ENCODE measurements at regions not wholly inside any gene's neighbourhood (a gene's known extent, or its start where the extent isn't known, plus 50 kb on each side); places are given as distances from the start of the nearest gene placed in this dataset.

GRCh38 chr13:37929308-37929707, 59.7 kb upstream of the TRPC4 start:
- no peaks in the 10 kb centered on the region for H3K4me1 ChIP-seq (ENCODE audit: insufficient read depth)
- H3K27ac ChIP-seq = no peak overlapping the region
- H3K27me3 ChIP-seq (replicated peaks; ENCODE audit: insufficient read depth) = no peaks in the 10 kb centered on the region
- TF ChIP-seq EZH2 (IDR thresholded peaks at IDR 0.05; ENCODE audit: insufficient read depth, poor library complexity, severe bottlenecking) (no peak), EZH2phosphoT487 (IDR thresholded peaks at IDR 0.05; ENCODE audit: insufficient read depth, low read depth) (no peak)
- no peak overlapping the region for H3K4me2 ChIP-seq (ENCODE audit: unreplicated experiment)
- no peaks in the 10 kb centered on the region for H3F3A ChIP-seq (ENCODE audit: insufficient read depth)
- no peak overlapping the region for H3K4me3 ChIP-seq
- H3K79me2 ChIP-seq (ENCODE audit: insufficient read depth) = no peaks in the 10 kb centered on the region
- in situ Hi-C loops (cut with MboI) = no loop called here
- H4K20me1 ChIP-seq (ENCODE audit: insufficient read depth) = no peaks in the 10 kb centered on the region
- H3K9ac ChIP-seq = no peak overlapping the region
- WGBS, 2 experiments (ENCODE audit: low coverage in 1 of 2, low lambda C conversion rate in 2 of 2, missing lambda C conversion rate in 2 of 2) = 81 to 92% methylated on average over 4 of the region's 4 CpGs
- no peaks in the 10 kb centered on the region for H3K9me2 ChIP-seq (ENCODE audit: insufficient read depth)
- DNase-seq = no peak
- no peaks in the 10 kb centered on the region for H3K9me3 ChIP-seq (ENCODE audit: low read depth)
- no peaks in the 10 kb centered on the region for H3K36me3 ChIP-seq (ENCODE audit: low read depth)
- H2AFZ ChIP-seq = no peak overlapping the region

- no peaks in the 10 kb centered on the region for H3K27me3 ChIP-seq (replicated peaks; ENCODE audit: insufficient read depth)
- no peaks in the 10 kb centered on the region for H4K20me1 ChIP-seq (ENCODE audit: insufficient read depth)
- H3K27ac ChIP-seq = no peak overlapping the region
- H3K4me1 ChIP-seq (ENCODE audit: insufficient read depth) = no peaks in the 10 kb centered on the region
- no peaks in the 10 kb centered on the region for H3K9me2 ChIP-seq (ENCODE audit: insufficient read depth)
- no peaks in the 10 kb centered on the region for H3F3A ChIP-seq (ENCODE audit: insufficient read depth)
- no peak overlapping the region for H3K4me2 ChIP-seq (ENCODE audit: unreplicated experiment)
- no peak overlapping the region for H3K4me3 ChIP-seq
- in situ Hi-C loops (cut with MboI) = no loop called here
- no peak for TF ChIP-seq EZH2phosphoT487 (IDR thresholded peaks at IDR 0.05; ENCODE audit: insufficient read depth, low read depth)
- no peak for TF ChIP-seq EZH2 (IDR thresholded peaks at IDR 0.05; ENCODE audit: insufficient read depth, poor library complexity, severe bottlenecking)
- H3K9me3 ChIP-seq (ENCODE audit: low read depth) = no peaks in the 10 kb centered on the region
- no peak overlapping the region for H3K9ac ChIP-seq
- no peak for DNase-seq
- no peaks in the 10 kb centered on the region for H3K79me2 ChIP-seq (ENCODE audit: insufficient read depth)
- 40 to 43% methylated on average over 4 of the region's 4 CpGs for WGBS, 2 experiments (ENCODE audit: low coverage in 1 of 2, low lambda C conversion rate in 2 of 2, missing lambda C conversion rate in 2 of 2)
- H3K36me3 ChIP-seq (ENCODE audit: low read depth) = no peaks in the 10 kb centered on the region
- H2AFZ ChIP-seq = no peak overlapping the region
Observed at GRCh38 chr13:37927561-37927960, 58.0 kb upstream of the TRPC4 start.

GRCh38 chr13:37925878-37926473, 56.4 kb upstream of the TRPC4 start:
- no peaks in the 10 kb centered on the region for H3K9me3 ChIP-seq (ENCODE audit: low read depth)
- H3K4me1 ChIP-seq (ENCODE audit: insufficient read depth) = no peaks in the 10 kb centered on the region
- H3K36me3 ChIP-seq (ENCODE audit: low read depth) = no peaks in the 10 kb centered on the region
- H3K4me3 ChIP-seq = no peak overlapping the region
- H3K79me2 ChIP-seq (ENCODE audit: insufficient read depth) = no peaks in the 10 kb centered on the region
- TF ChIP-seq EZH2phosphoT487 (IDR thresholded peaks at IDR 0.05; ENCODE audit: insufficient read depth, low read depth) (no peak), EZH2 (IDR thresholded peaks at IDR 0.05; ENCODE audit: insufficient read depth, poor library complexity, severe bottlenecking) (no peak)
- no peak overlapping the region for H3K27ac ChIP-seq
- in situ Hi-C loops (cut with MboI) = no loop called here
- no peak overlapping the region for H3K4me2 ChIP-seq (ENCODE audit: unreplicated experiment)
- no peak for DNase-seq
- H3K9me2 ChIP-seq (ENCODE audit: insufficient read depth) = no peaks in the 10 kb centered on the region
- no peak overlapping the region for H2AFZ ChIP-seq
- 73 to 78% methylated on average over 7 of the region's 7 CpGs for WGBS, 2 experiments (ENCODE audit: low coverage in 1 of 2, low lambda C conversion rate in 2 of 2, missing lambda C conversion rate in 2 of 2)
- no peaks in the 10 kb centered on the region for H3K27me3 ChIP-seq (replicated peaks; ENCODE audit: insufficient read depth)
- no peaks in the 10 kb centered on the region for H4K20me1 ChIP-seq (ENCODE audit: insufficient read depth)
- H3F3A ChIP-seq (ENCODE audit: insufficient read depth) = no peaks in the 10 kb centered on the region
- no peak overlapping the region for H3K9ac ChIP-seq

GRCh38 chr13:37923236-37923635, 53.7 kb upstream of the TRPC4 start:
- H3K27ac ChIP-seq = no peak overlapping the region
- no peak overlapping the region for H3K4me3 ChIP-seq
- no peaks in the 10 kb centered on the region for H3K9me2 ChIP-seq (ENCODE audit: insufficient read depth)
- H3K4me1 ChIP-seq (ENCODE audit: insufficient read depth) = no peaks in the 10 kb centered on the region
- in situ Hi-C loops (cut with MboI) = no loop called here
- DNase-seq = no peak
- H3K27me3 ChIP-seq (replicated peaks; ENCODE audit: insufficient read depth) = no peaks in the 10 kb centered on the region
- TF ChIP-seq EZH2phosphoT487 (IDR thresholded peaks at IDR 0.05; ENCODE audit: insufficient read depth, low read depth) (no peak), EZH2 (IDR thresholded peaks at IDR 0.05; ENCODE audit: insufficient read depth, poor library complexity, severe bottlenecking) (no peak)
- no peaks in the 10 kb centered on the region for H3K9me3 ChIP-seq (ENCODE audit: low read depth)
- H3K79me2 ChIP-seq (ENCODE audit: insufficient read depth) = no peaks in the 10 kb centered on the region
- H3F3A ChIP-seq (ENCODE audit: insufficient read depth) = no peaks in the 10 kb centered on the region
- no peaks in the 10 kb centered on the region for H4K20me1 ChIP-seq (ENCODE audit: insufficient read depth)
- no peaks in the 10 kb centered on the region for H3K36me3 ChIP-seq (ENCODE audit: low read depth)
- no peak overlapping the region for H3K4me2 ChIP-seq (ENCODE audit: unreplicated experiment)
- no peak overlapping the region for H3K9ac ChIP-seq
- no peak overlapping the region for H2AFZ ChIP-seq

All from GM23248 (cell line).